SU-DHL-6 (cell line): ENCODE measurements at regions not wholly inside any gene's neighbourhood (a gene's known extent, or its start where the extent isn't known, plus 50 kb on each side); places are given as distances from the start of the nearest gene placed in this dataset.

Source experiments
- EZH2phosphoT487 ChIP-seq: fragments of 200-600 bp; sonication (generic), shearing (Covaris generic); conservative IDR thresholded peaks from 2 replicates; pipeline ENCODE4 v1.6.1; 2018; ENCODE audit warnings: mild to moderate bottlenecking, antibody characterized with exemption, low read length, moderate library complexity, mixed read lengths
- TF ChIP-seq, protein P1 (sequence below): fragments of 200-600 bp; sonication (generic); IDR thresholded peaks from one replicate; pipeline ENCODE4 v1.5.1; 2017; ENCODE audit warnings: antibody characterized with exemption, mild to moderate bottlenecking, low read length, moderate library complexity; ENCODE audit not compliant: insufficient read depth, poor library complexity, severe bottlenecking

DNA sequence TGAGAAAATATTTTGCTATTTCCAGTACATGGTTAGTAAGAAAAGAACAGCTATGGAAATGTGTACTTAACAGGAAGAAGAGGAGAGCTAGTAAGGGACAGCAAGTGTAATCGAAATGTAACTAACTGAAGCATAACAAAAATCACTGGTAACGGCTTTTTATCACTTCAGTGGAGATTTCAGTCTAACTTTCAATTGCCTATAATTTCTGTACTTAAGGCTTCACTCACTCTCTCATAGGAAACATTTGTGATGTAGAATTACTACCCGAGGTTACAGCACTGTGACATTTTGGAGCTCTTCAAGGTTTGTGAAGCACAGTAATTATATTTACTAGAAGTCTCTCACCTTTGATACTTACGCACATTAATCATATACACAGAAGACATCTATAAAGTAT is 1119.1 kb downstream of the AMY1C start:
- TF ChIP-seq, protein P1, sequence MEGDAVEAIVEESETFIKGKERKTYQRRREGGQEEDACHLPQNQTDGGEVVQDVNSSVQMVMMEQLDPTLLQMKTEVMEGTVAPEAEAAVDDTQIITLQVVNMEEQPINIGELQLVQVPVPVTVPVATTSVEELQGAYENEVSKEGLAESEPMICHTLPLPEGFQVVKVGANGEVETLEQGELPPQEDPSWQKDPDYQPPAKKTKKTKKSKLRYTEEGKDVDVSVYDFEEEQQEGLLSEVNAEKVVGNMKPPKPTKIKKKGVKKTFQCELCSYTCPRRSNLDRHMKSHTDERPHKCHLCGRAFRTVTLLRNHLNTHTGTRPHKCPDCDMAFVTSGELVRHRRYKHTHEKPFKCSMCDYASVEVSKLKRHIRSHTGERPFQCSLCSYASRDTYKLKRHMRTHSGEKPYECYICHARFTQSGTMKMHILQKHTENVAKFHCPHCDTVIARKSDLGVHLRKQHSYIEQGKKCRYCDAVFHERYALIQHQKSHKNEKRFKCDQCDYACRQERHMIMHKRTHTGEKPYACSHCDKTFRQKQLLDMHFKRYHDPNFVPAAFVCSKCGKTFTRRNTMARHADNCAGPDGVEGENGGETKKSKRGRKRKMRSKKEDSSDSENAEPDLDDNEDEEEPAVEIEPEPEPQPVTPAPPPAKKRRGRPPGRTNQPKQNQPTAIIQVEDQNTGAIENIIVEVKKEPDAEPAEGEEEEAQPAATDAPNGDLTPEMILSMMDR: no peak
- no peak for TF ChIP-seq EZH2phosphoT487
